Osteocyte (in vitro differentiated cells): ENCODE measurements at regions not wholly inside any gene's neighbourhood (a gene's known extent, or its start where the extent isn't known, plus 50 kb on each side); places are given as distances from the start of the nearest gene placed in this dataset.

Source experiments
- DNase-seq: peaks from one replicate; pipeline ENCODE4 v3.0.0; 2021; ENCODE audit warnings: mixed read lengths; ENCODE audit not compliant: unreplicated experiment; ENCODE audit errors: extremely low spot score
- H3K27ac Mint-ChIP-seq: one replicate; pipeline ENCODE4 v1.8.0; 2021; ENCODE audit warnings: mild to moderate bottlenecking, mixed read lengths; ENCODE audit not compliant: unreplicated experiment
- H3K27me3 Mint-ChIP-seq: one replicate; pipeline ENCODE4 v1.8.0; 2021; ENCODE audit warnings: mixed read lengths; ENCODE audit not compliant: unreplicated experiment
- H3K36me3 Mint-ChIP-seq: one replicate; pipeline ENCODE4 v1.8.0; 2021; ENCODE audit warnings: mixed read lengths; ENCODE audit not compliant: unreplicated experiment
- H3K4me1 Mint-ChIP-seq: one replicate; pipeline ENCODE4 v1.8.0; 2021; ENCODE audit warnings: mixed read lengths; ENCODE audit not compliant: unreplicated experiment
- H3K4me3 Mint-ChIP-seq: one replicate; pipeline ENCODE4 v1.8.0; 2021; ENCODE audit warnings: mild to moderate bottlenecking, moderate library complexity, mixed read lengths; ENCODE audit not compliant: unreplicated experiment
- H3K9me3 Mint-ChIP-seq: one replicate; pipeline ENCODE4 v1.8.0; 2021; ENCODE audit warnings: mixed read lengths; ENCODE audit not compliant: unreplicated experiment
- CTCF ChIP-seq: fragments of 200-600 bp; sonication (generic); IDR thresholded peaks from 2 replicates; pipeline ENCODE4 v1.5.0; 2021; ENCODE audit warnings: antibody characterized with exemption, mild to moderate bottlenecking, moderate library complexity

DNA sequence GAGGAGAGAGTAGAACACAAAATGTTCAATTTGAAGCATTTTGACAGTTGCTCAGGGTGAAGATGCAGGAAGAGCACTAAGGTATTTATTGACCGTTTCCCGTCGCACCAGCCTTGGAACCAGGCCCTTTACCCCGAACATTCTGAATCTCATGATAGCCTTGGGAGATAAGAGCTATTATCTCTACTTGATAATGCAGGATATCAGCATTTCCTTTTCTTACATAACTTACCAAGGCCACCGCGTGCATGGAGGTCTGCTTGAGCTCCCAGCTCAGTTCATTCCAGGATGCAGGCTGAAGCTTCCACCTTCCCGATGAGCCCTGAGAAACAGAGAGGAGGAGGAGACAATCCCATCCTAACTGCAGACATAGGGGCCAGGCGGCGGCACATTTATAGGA is 324.2 kb upstream of the COBL start:
- Mint-ChIP-seq H3K4me1 (no peaks in the 10 kb centered on the region), H3K27ac (no peak overlapping the region), H3K4me3 (no peak overlapping the region), H3K27me3 (no peaks in the 10 kb centered on the region), H3K36me3 (no peaks in the 10 kb centered on the region), H3K9me3 (peaks cover 25% of the 10 kb centered on the region)
- DNase-seq = no peak
- TF ChIP-seq CTCF = no peak

GRCh38 chr7:51639661-51640334 is 323.2 kb upstream of the COBL start:
- H3K27ac Mint-ChIP-seq = no peak overlapping the region
- H3K4me1 Mint-ChIP-seq = no peaks in the 10 kb centered on the region
- H3K36me3 Mint-ChIP-seq = no peaks in the 10 kb centered on the region
- H3K9me3 Mint-ChIP-seq = peaks cover 24% of the 10 kb centered on the region
- H3K27me3 Mint-ChIP-seq = no peaks in the 10 kb centered on the region
- H3K4me3 Mint-ChIP-seq = no peak overlapping the region
- no peak for DNase-seq
- TF ChIP-seq CTCF = no peak

DNA sequence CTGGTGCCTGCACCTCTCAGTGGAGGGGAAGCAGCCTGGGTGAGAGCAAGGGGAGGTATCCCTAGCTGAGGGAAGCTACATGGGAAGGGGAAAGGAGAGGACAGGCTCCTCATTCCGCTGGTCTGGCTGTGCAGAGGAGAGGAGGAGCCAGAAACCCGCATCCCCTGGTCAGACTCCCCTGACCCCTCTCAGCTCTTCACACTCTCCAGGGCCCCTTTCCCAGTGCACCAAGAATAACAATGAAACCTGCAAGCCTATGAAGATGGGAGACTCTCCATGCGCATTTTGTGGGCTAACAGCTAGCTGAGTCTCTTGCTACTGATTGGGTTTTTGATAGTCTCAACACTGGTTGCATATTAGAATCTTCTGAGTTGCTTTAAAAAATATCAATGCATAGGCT is 319.9 kb upstream of the COBL start:
- H3K9me3 Mint-ChIP-seq = peaks cover 20% of the 10 kb centered on the region
- TF ChIP-seq CTCF = no peak
- no peak overlapping the region for H3K27ac Mint-ChIP-seq
- no peak overlapping the region for H3K4me3 Mint-ChIP-seq
- no peaks in the 10 kb centered on the region for H3K27me3 Mint-ChIP-seq
- DNase-seq = no peak
- no peaks in the 10 kb centered on the region for H3K4me1 Mint-ChIP-seq
- no peaks in the 10 kb centered on the region for H3K36me3 Mint-ChIP-seq

DNA sequence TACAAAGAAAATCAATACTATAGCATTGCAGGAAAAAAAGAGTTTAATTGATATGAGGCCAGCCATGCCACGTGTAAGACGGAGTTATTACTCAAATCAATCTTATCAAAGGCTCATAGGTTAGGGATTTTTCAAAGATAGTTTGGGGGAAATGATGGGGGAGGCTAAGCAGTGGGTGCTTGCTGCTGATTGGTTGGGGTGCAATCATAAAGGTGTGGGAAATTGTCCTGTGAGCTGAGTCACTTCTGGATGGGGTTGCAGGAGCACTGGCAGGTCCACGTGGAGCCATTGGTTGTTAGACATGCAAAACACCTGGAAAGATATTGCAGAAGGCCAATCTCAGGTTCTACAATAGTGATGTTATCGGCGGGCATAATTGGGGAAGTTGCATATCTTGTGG is 319.2 kb upstream of the COBL start:
- Mint-ChIP-seq H3K4me3 (no peak overlapping the region), H3K36me3 (no peaks in the 10 kb centered on the region), H3K27me3 (no peaks in the 10 kb centered on the region), H3K9me3 (peaks cover 22% of the 10 kb centered on the region), H3K27ac (no peak overlapping the region), H3K4me1 (no peaks in the 10 kb centered on the region)
- TF ChIP-seq CTCF = no peak
- DNase-seq = no peak

GRCh38 chr7:51634538-51634937 is 317.9 kb upstream of the COBL start:
- TF ChIP-seq CTCF = no peak
- no peak overlapping the region for H3K27ac Mint-ChIP-seq
- H3K4me3 Mint-ChIP-seq = no peak overlapping the region
- no peaks in the 10 kb centered on the region for H3K4me1 Mint-ChIP-seq
- H3K9me3 Mint-ChIP-seq = peaks cover 22% of the 10 kb centered on the region
- H3K36me3 Mint-ChIP-seq = no peaks in the 10 kb centered on the region
- H3K27me3 Mint-ChIP-seq = no peaks in the 10 kb centered on the region
- DNase-seq = no peak
